Suprapubic skin (tissue), 4 donors: ENCODE measurements at regions not wholly inside any gene's neighbourhood (a gene's known extent, or its start where the extent isn't known, plus 50 kb on each side); places are given as distances from the start of the nearest gene placed in this dataset.
"Not testable (repeated sequence)": the region's sequence is repeated elsewhere in the genome, so short reads cannot be mapped to it uniquely, and the experiment has no call there.

Experiments used
- DNase-seq, 2 donors: peaks; one replicate each; pipeline ENCODE4 v3.0.0-alpha.2; 2019; ENCODE audit warnings: low spot score in 2 of 2
- H3K27ac ChIP-seq: fragments of 200-600 bp; sonication (generic); one replicate; pipeline ENCODE4 v1.5.1; 2019
- H3K27me3 ChIP-seq: fragments of 200-600 bp; sonication (generic); one replicate; pipeline ENCODE4 v1.5.1; 2019
- H3K36me3 ChIP-seq: fragments of 200-600 bp; sonication (generic); one replicate; pipeline ENCODE4 v1.5.1; 2019
- H3K4me1 ChIP-seq: fragments of 200-600 bp; sonication (generic); one replicate; pipeline ENCODE4 v1.5.1; 2019
- H3K4me3 ChIP-seq: fragments of 200-600 bp; sonication (generic); one replicate; pipeline ENCODE4 v1.5.1; 2019; ENCODE audit warnings: mild to moderate bottlenecking
- H3K9me3 ChIP-seq: fragments of 200-600 bp; sonication (generic); one replicate; pipeline ENCODE4 v1.5.1; 2019
- CTCF ChIP-seq, 2 donors: fragments of 200-600 bp in 1 of 2; fragments of 450-650 bp in 1 of 2; sonication (generic) in 1 of 2; IDR thresholded peaks; one replicate each; pipeline ENCODE4 v1.5.1; 2016 to 2019; ENCODE audit warnings: antibody characterized with exemption in 2 of 2, mild to moderate bottlenecking in 1 of 2, moderate library complexity in 1 of 2
- EP300 ChIP-seq: sonication (generic); formaldehyde crosslinking; IDR thresholded peaks from one replicate; pipeline ENCODE4 v1.6.1; 2017; ENCODE audit warnings: antibody characterized with exemption
- POLR2A ChIP-seq, 2 donors: fragments of 450-650 bp; IDR thresholded peaks; one replicate each; pipeline ENCODE4 v1.6.1; 2017; ENCODE audit warnings: antibody characterized with exemption in 2 of 2, mild to moderate bottlenecking in 2 of 2, moderate library complexity in 2 of 2
- POLR2AphosphoS5 ChIP-seq, 3 donors: sonication (generic); formaldehyde crosslinking; IDR thresholded peaks; one replicate each; pipeline ENCODE4 v1.6.1; 2017; ENCODE audit warnings: antibody characterized with exemption in 3 of 3
- WGBS: methylation state at CpG from one replicate; pipeline ENCODE4 v1.1.5; 2018; 5-methylcytosine and 5-hydroxymethylcytosine counted together

- H3K27me3 ChIP-seq: no peaks in the 10 kb centered on the region
- no peaks in the 10 kb centered on the region for H3K9me3 ChIP-seq
- DNase-seq: no peak
- no peaks in the 10 kb centered on the region for H3K36me3 ChIP-seq
- H3K4me1 ChIP-seq: no peaks in the 10 kb centered on the region
- H3K27ac ChIP-seq: no peak overlapping the region
- 70% methylated on average over 3 of the region's 3 CpGs for WGBS
- TF ChIP-seq POLR2AphosphoS5 (IDR thresholded peaks at IDR 0.05) (no peak), EP300 (no peak), CTCF (IDR thresholded peaks at IDR 0.05) (no peak), POLR2A (IDR thresholded peaks at IDR 0.05) (no peak)
- no peak overlapping the region for H3K4me3 ChIP-seq
These were observed 1486.7 kb downstream of the FAM181B start for GRCh38 chr11:81246941-81247340.

DNA sequence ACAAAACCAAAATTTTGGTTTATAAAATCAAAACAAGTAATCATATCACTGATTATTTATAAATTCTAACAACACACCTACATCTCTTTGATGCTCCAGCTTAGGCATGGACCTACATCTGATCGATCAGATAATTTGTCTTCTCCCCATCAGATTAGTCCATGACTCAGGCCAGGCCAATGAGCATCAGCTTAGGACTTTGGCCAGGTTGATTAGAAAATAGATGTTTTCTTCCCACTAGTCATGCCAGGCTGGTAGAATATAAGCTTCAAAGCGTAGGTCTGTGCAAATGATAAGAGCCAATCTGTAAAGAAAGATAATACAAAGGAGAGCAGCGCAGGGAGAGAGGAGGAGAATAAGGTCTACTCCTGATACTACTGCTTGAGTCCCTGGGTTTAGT, 1487.9 kb downstream of the FAM181B start:
- DNase-seq: no peak
- TF ChIP-seq POLR2AphosphoS5 (IDR thresholded peaks at IDR 0.05) (no peak), POLR2A (IDR thresholded peaks at IDR 0.05) (no peak), EP300 (no peak), CTCF (IDR thresholded peaks at IDR 0.05) (no peak)
- Histone ChIP-seq H3K4me1 (no peaks in the 10 kb centered on the region), H3K4me3 (no peak overlapping the region), H3K9me3 (no peaks in the 10 kb centered on the region), H3K36me3 (no peaks in the 10 kb centered on the region), H3K27ac (no peak overlapping the region), H3K27me3 (no peaks in the 10 kb centered on the region)
- WGBS: 85% methylated on average over 3 of the region's 3 CpGs

DNA sequence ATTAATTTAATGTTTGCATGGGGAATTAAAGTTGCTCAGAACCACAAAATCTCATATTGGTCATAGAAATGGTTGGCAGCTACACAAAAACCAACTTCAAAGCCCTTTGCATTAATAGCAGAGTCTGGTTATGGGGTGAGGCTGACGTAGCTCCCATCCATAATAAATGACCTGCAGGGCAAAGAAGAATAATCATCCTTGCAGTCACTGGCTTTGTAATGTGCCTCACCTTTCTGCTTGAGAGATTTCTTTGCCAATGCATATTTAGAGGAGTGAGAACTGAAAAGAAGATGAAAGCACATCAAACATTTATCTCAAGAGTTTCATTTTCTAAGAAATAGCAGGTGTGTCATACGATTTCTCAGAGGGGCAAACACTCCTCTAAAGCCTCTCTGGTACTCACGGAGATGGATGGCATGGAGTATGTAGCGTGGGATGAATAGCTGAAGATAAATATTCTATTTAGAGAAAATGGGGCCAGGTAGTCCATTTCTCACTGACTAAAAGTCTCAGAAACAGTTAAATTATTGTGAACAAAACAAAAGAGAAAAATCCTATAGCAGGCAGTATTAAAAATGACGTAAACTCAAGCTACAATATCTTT, 1491.9 kb downstream of the FAM181B start:
- Histone ChIP-seq H3K27ac (no peak overlapping the region), H3K36me3 (no peaks in the 10 kb centered on the region), H3K4me3 (no peak overlapping the region), H3K27me3 (no peaks in the 10 kb centered on the region), H3K4me1 (no peaks in the 10 kb centered on the region), H3K9me3 (no peaks in the 10 kb centered on the region)
- no peak for TF ChIP-seq POLR2AphosphoS5 (IDR thresholded peaks at IDR 0.05)
- DNase-seq: no peak
- 52% methylated on average over 5 of the region's 5 CpGs for WGBS

DNA sequence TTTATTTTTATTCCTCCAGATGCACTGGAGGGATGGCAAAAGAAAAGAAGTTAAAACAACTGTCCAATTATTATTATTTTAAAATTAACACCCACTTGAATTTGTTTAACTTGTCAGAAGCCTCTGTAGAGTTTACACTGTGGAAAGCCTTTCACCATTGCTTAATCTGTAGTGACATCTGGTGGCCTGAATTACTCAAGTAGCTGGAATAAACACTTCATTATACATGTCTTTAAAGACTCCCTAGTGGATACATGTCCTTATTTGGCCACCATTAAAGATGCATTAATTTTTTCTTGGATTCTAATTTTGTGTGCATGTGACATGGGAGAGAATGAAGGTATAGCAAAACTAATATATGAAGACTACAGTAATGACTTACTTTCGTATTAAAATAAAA, 1496.5 kb downstream of the FAM181B start:
- no peak for TF ChIP-seq EP300
- peak in 1 of 2 donors; percentile 16 for TF ChIP-seq CTCF (IDR thresholded peaks at IDR 0.05)
- WGBS: 79% methylated on average over 1 of the region's 1 CpG
- no peaks in the 10 kb centered on the region for H3K36me3 ChIP-seq
- DNase-seq: no peak
- no peaks in the 10 kb centered on the region for H3K9me3 ChIP-seq
- no peaks in the 10 kb centered on the region for H3K4me1 ChIP-seq
- no peak overlapping the region for H3K27ac ChIP-seq
- no peak overlapping the region for H3K4me3 ChIP-seq
- no peaks in the 10 kb centered on the region for H3K27me3 ChIP-seq

- not testable (repeated sequence) for H3K9me3 ChIP-seq, H3K4me1 ChIP-seq, H3K27me3 ChIP-seq, H3K36me3 ChIP-seq, H3K4me3 ChIP-seq, H3K27ac ChIP-seq, DNase-seq
- whole genome bisulfite sequencing: 93% methylated on average over 13 of the region's 13 CpGs
These were observed 1506.3 kb downstream of the FAM181B start for GRCh38 chr11:81227409-81227808.

GRCh38 chr11:81224396-81224795, 1509.3 kb downstream of the FAM181B start:
- no peak for TF ChIP-seq POLR2A (IDR thresholded peaks at IDR 0.05)
- no peak for TF ChIP-seq POLR2AphosphoS5 (IDR thresholded peaks at IDR 0.05)
- no peak for TF ChIP-seq EP300
- no peak for TF ChIP-seq CTCF (IDR thresholded peaks at IDR 0.05)
- no peaks in the 10 kb centered on the region for H3K9me3 ChIP-seq
- H3K27me3 ChIP-seq: no peaks in the 10 kb centered on the region
- 82% methylated on average over 3 of the region's 3 CpGs for WGBS
- H3K36me3 ChIP-seq: no peaks in the 10 kb centered on the region
- H3K4me1 ChIP-seq: no peaks in the 10 kb centered on the region
- H3K4me3 ChIP-seq: no peak overlapping the region
- no peak overlapping the region for H3K27ac ChIP-seq
- DNase-seq: no peak
